Effector CD8-positive, alpha-beta T cell (primary cell): ENCODE measurements at regions not wholly inside any gene's neighbourhood (a gene's known extent, or its start where the extent isn't known, plus 50 kb on each side); places are given as distances from the start of the nearest gene placed in this dataset.

Experiments used
- DNase-seq: peaks from one replicate; lab custom pipeline; 2025; lab: John Stamatoyannopoulos, UW

- DNase-seq: no peak
These were observed 53.4 kb upstream of the SALL3 start for GRCh38 chr18:78926243-78926615.

GRCh38 chr18:78927156-78927555, 52.5 kb upstream of the SALL3 start:
- no peak for DNase-seq

- no peak for DNase-seq
These were observed 52.0 kb upstream of the SALL3 start for GRCh38 chr18:78927616-78928015.

DNA sequence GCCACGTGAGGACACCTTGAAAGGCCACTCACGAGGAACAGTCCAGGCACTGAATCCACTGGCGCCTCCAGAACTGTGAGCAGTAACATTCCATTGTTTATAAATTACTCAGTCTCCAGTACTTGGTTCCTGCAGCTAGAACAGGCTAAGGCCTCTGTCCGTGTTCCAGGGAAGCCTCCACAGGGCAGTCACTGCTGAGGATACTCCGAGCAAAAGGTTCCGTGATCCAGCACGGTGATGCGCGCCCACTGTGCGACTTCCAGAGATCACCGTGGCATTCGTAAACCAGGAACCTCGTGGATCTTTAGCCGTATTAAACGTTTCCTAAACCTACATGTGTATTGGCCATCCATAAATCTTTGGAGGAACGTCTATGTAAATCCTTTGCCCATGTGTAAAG, 51.5 kb upstream of the SALL3 start:
- DNase-seq: no peak

GRCh38 chr18:78929516-78929915, 50.1 kb upstream of the SALL3 start:
- DNase-seq: no peak
